ENCODE measurements at regions not wholly inside any gene's neighbourhood (a gene's known extent, or its start where the extent isn't known, plus 50 kb on each side); places are given as distances from the start of the nearest gene placed in this dataset.

DNA sequence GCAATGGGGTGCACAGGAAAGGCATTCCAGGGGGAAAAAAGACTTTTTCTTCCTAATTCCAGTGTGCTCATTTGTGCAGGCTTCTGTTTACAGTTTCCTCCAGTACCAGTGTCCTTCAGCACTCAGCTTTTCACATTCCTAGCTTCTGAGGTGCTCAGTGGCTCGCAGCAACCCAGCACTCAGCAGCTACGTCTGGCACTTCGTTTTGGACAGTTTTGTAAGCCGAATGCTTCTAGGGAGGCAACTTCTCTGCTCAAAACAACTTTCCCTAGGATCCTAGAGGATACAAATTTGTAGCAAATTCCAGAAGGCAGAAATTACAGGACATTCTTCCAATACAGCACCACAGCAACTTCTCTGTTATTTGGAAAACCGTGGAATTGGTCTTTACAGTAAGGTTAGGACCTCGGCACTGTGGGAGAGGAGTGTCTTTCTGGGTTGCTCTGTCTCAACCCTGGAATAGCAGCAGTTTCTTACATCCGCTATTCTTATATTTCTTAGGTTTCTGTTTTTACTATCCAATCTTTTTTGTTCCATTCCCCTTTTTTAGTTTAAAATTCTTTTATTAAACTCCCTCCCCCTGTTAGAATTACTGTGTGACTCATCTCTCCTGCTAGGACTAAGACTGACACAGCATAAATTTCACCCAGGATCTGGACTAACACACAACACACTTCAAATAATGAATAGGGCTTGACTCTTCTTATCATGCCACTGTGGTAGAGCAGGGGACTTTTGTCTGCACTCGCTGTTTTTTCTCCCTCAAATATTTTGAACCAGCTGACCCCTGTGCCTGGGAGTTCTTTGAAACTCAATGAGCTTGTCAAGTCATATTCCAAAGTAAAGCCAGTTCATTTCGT lies 1314.7 kb downstream of the FSTL5 start:
- Mint-ChIP-seq H3K27me3 (no peaks in the 10 kb centered on the region), H3K36me3 (no peaks in the 10 kb centered on the region), H3K4me1 (no peaks in the 10 kb centered on the region), H3K4me3 (no peak overlapping the region), H3K9me3 (peaks cover 4% of the 10 kb centered on the region), H3K27ac (no peak overlapping the region)
- no peak for ATAC-seq

DNA sequence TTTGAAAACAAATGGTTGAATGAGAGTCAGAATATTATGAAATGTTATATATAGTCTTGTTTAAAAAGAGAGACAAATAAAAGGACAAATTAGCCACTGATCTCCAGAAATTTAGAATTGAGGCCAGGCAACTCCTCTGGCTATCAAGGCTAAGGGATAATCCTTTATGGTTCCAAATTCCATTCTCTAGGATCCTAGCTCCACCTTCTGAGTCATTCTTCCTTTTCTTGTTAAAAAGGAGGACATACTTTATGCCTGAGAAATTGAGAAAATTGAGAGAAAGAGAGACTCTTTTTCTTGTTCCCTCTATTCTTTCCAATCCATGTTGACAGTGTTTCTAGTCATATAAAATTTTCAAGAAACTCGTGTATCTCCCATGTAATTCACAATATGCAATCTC lies 1299.5 kb downstream of the FSTL5 start:
- Mint-ChIP-seq H3K4me1 (no peaks in the 10 kb centered on the region), H3K9me3 (peaks cover 6% of the 10 kb centered on the region), H3K27me3 (no peaks in the 10 kb centered on the region), H3K27ac (no peak overlapping the region), H3K36me3 (no peaks in the 10 kb centered on the region), H3K4me3 (no peak overlapping the region)
- ATAC-seq: no peak

DNA sequence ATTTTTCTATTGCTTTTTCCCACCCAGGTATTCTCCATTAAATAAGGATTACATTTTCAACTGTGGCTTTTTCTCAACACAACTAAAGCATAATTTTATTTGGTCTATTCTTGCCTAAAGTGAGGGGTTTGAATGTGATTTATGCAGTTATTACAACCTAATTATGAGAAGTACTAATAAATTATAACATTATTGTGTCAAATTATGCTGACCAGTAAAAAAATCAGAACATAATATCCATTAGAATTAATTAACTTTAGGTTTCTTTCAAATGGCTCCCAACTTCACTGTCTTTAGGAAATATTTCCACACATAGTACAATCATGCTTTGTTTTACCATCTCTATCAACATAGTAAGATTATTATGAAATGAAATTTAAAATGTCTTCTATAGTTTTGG lies 1293.9 kb downstream of the FSTL5 start:
- no peak overlapping the region for H3K27ac Mint-ChIP-seq
- no peaks in the 10 kb centered on the region for H3K4me1 Mint-ChIP-seq
- no peaks in the 10 kb centered on the region for H3K36me3 Mint-ChIP-seq
- peaks cover 4% of the 10 kb centered on the region for H3K9me3 Mint-ChIP-seq
- no peaks in the 10 kb centered on the region for H3K27me3 Mint-ChIP-seq
- no peak overlapping the region for H3K4me3 Mint-ChIP-seq
- no peak for ATAC-seq

DNA sequence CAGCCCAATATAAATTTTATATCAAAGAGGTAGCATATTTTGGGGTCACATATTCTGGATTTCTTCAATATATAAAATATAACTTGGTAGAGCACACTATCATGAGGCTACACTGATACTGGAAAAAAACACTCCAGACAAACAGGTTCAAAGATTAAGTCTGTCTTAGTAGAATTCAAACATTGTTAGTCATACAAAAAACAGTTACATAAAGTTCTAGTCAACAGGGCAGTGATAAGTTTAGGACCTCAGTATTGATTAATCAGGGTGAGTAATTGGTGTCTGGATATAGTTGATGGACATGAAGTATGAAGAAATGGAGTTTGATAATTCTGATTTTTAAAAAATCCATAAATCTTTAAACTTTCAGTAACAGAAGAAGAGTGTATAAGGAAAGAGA lies 1291.3 kb downstream of the FSTL5 start:
- Mint-ChIP-seq H3K4me3 (no peak overlapping the region), H3K36me3 (no peaks in the 10 kb centered on the region), H3K27me3 (no peaks in the 10 kb centered on the region), H3K9me3 (peaks cover 6% of the 10 kb centered on the region), H3K4me1 (no peaks in the 10 kb centered on the region), H3K27ac (no peak overlapping the region)
- no peak for ATAC-seq

DNA sequence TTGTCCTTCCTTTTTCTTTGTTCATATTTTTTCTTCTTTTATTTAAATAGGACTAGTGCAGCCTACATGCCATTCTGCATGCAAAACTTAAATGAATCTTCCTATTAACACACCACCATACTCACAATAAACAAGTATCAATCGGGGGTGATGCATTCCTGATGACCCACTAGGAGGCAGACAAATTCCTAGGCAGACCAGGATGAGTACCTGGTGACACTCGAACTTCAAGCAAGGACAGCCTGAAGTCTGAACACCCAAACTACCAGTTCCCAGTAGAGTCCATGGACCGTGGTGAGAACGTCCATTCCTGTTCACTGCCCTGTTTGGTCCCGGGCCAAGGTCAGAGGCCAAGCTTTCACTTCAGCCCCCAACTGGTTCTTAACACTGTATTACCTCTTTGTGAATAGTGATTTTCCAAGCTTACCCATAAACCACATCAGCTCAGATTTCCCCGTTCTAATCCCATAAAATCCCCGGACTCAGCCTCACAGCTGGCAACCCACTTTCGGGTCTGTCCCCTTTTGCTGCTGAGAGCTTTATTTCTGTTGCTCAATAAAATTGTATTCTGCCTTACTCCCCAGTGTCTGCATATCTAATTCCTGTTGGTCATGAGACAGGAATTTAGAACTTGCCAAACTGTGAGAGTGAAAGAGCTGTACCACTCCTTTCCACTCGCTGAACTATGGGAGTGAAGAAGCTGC lies 1286.6 kb downstream of the FSTL5 start:
- H3K4me1 Mint-ChIP-seq: no peaks in the 10 kb centered on the region
- no peak overlapping the region for H3K4me3 Mint-ChIP-seq
- no peaks in the 10 kb centered on the region for H3K27me3 Mint-ChIP-seq
- H3K9me3 Mint-ChIP-seq: peaks cover 7% of the 10 kb centered on the region
- ATAC-seq: no peak
- H3K36me3 Mint-ChIP-seq: no peaks in the 10 kb centered on the region
- H3K27ac Mint-ChIP-seq: no peak overlapping the region

DNA sequence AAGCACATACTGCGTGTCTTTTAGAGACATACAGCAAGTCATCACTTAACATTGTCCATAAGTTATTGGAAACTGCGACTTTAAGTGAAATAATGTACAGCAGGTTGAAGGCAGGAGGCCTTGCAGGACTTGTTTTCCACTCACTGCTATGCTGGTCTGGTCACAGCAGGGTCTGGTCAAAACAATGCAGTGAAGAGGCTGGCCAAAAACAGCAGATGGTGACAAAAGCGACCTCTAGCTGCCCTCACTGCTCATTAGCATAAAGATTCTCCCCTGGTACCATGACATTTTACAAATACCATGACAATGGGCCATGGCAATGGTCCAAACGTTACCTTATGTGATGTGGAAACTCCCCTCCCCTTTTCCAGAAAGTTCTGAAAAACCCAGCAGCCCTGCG lies 1283.6 kb downstream of the FSTL5 start:
- H3K4me3 Mint-ChIP-seq: no peak overlapping the region
- no peaks in the 10 kb centered on the region for H3K27me3 Mint-ChIP-seq
- H3K9me3 Mint-ChIP-seq: peaks cover 3% of the 10 kb centered on the region
- H3K36me3 Mint-ChIP-seq: no peaks in the 10 kb centered on the region
- ATAC-seq: peak; percentile 12
- H3K4me1 Mint-ChIP-seq: no peaks in the 10 kb centered on the region
- no peak overlapping the region for H3K27ac Mint-ChIP-seq

DNA sequence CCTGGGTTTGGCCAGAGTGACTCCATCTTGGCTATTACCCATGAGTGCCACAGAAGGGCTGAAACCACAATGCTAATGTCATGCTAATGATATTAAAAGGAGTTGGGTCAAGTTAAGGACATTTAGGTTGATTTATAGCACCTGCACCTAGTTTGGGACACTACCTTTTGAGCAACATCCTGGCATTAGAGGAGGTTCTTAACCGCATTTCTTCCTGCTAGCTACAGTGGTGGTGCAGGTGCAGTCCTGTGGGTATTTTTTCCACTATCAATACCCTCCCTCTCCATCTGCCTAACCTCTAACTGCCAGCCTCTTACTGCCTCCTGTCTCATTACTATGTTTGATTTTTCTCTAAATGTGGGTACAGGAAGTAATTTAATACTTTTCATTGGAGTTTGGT lies 1276.1 kb downstream of the FSTL5 start:
- H3K9me3 Mint-ChIP-seq: no peaks in the 10 kb centered on the region
- H3K27me3 Mint-ChIP-seq: no peaks in the 10 kb centered on the region
- no peak overlapping the region for H3K4me3 Mint-ChIP-seq
- H3K36me3 Mint-ChIP-seq: no peaks in the 10 kb centered on the region
- H3K4me1 Mint-ChIP-seq: no peaks in the 10 kb centered on the region
- ATAC-seq: no peak
- no peak overlapping the region for H3K27ac Mint-ChIP-seq

DNA sequence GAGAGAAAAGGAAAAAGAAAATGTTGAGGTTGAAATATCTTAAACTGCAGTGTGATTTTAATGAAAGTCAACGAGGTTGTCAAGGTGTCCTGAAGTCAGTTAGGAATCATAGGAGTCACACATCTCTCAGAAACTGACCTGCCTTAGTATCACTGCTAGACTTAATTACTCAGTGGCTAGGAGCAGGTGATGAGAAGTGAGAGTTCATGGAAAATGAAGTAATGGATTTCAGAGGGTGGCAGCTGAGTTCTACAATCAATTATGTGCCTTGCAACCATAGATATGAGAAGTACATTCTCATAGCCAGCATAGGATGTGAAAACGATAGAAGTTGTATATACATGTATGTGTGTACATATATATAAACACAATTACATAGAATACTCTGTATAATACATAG lies 1269.7 kb downstream of the FSTL5 start:
- peaks cover 5% of the 10 kb centered on the region for H3K9me3 Mint-ChIP-seq
- H3K36me3 Mint-ChIP-seq: no peaks in the 10 kb centered on the region
- no peak overlapping the region for H3K4me3 Mint-ChIP-seq
- no peak overlapping the region for H3K27ac Mint-ChIP-seq
- no peak for ATAC-seq
- no peaks in the 10 kb centered on the region for H3K27me3 Mint-ChIP-seq
- no peaks in the 10 kb centered on the region for H3K4me1 Mint-ChIP-seq

DNA sequence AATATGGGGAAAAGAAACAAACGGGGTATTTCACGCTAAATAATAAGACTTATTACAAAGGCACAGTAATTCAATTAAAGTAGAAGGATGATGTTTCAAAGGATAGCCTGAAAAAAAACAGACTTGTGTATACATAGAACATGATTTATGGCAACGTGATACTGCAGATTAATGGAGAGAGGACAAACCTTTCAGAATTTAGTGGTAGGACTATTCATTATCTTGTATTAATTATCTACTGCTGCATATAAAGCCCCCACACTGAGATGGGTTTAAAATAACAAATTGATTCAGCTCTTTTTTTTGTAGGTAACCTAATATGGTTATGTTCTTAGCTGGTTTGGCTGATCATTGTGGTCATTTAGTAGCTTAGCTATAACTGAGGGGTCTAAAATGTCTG lies 1269.0 kb downstream of the FSTL5 start:
- Mint-ChIP-seq H3K36me3 (no peaks in the 10 kb centered on the region), H3K4me3 (no peak overlapping the region), H3K27ac (no peak overlapping the region), H3K4me1 (no peaks in the 10 kb centered on the region), H3K27me3 (no peaks in the 10 kb centered on the region), H3K9me3 (peaks cover 5% of the 10 kb centered on the region)
- ATAC-seq: no peak

DNA sequence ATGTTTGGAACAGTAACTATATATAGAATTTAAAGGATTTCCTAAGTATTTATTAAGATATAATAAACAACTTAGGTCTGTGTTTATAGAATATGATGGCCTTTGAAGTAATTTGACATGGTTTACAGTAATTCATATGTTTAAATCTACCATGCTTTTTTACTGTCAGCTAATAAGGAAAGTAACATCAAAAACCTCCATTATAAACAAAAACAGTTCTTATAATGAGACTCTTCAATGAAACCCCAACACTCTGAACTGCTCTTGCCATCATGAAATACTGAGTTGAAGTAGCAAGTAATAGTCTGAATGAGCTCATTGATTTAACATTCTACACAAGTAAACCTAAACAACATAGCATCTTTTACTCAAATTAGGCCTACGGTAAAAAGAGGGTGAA lies 1236.5 kb downstream of the FSTL5 start:
- Mint-ChIP-seq H3K27ac (no peak overlapping the region), H3K36me3 (no peaks in the 10 kb centered on the region), H3K4me3 (no peak overlapping the region), H3K4me1 (no peaks in the 10 kb centered on the region), H3K9me3 (peaks cover 5% of the 10 kb centered on the region), H3K27me3 (no peaks in the 10 kb centered on the region)
- no peak for ATAC-seq

DNA sequence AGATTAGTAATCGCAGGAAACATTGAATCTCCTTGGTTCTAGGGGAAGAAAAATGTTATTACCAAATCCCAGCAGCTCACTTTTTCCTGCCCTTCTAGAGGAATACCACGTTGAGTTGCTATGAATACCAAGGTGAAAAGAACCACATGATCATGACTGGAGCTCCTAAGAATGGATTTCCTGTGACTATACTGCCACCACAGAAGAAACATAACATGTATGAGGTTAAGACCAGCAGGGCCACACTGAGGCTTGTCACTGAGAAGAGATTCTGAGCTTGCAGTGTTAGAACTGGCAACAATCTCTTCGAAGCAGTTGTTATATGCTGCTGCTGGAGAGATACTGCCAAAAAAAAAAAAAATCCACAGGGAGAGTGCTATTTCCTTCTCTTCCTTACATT lies 1235.3 kb downstream of the FSTL5 start:
- no peak for ATAC-seq
- H3K4me1 Mint-ChIP-seq: no peaks in the 10 kb centered on the region
- no peak overlapping the region for H3K4me3 Mint-ChIP-seq
- no peaks in the 10 kb centered on the region for H3K27me3 Mint-ChIP-seq
- no peaks in the 10 kb centered on the region for H3K36me3 Mint-ChIP-seq
- H3K9me3 Mint-ChIP-seq: peaks cover 5% of the 10 kb centered on the region
- H3K27ac Mint-ChIP-seq: no peak overlapping the region

DNA sequence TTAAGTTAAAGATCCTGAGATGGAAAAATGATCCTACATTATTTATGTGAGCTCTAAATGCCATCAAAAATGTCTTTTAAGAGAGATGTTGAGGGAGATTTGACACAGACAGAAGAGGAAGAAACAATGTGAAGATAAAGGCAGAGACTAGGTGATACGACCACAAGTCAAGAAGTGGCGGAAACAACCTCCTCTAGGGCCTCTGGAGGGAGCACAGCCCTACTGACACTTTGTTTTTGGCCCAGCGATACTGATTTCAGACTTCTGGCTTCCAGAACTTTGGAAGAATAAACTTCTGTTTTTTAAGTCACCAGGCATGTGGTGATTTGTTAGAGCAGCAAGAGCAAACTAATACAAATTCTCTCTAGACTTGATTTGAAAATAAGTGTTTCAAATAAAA lies 1216.1 kb downstream of the FSTL5 start:
- H3K27me3 Mint-ChIP-seq: no peaks in the 10 kb centered on the region
- no peak overlapping the region for H3K4me3 Mint-ChIP-seq
- peaks cover 5% of the 10 kb centered on the region for H3K9me3 Mint-ChIP-seq
- H3K27ac Mint-ChIP-seq: no peak overlapping the region
- no peaks in the 10 kb centered on the region for H3K36me3 Mint-ChIP-seq
- no peaks in the 10 kb centered on the region for H3K4me1 Mint-ChIP-seq
- no peak for ATAC-seq

DNA sequence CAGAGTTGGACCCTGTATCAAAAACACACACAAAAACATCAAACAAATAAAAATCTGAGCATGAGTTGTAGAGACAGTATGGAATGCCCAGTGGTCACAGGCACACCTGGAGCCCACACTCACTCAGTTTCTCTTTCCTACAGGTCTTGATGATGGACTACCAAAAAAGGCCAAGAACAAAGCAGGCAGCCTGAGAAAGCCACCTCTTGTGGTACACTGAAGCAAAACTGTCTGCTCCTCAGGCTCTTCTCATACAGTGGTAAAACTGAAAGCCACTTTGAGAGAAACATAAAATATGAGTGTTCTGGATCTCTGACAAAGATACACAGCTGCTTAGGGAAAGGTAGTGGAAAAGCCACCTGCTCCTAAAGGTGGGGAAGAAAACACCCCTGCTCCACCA lies 1206.9 kb downstream of the FSTL5 start:
- peaks cover 4% of the 10 kb centered on the region for H3K9me3 Mint-ChIP-seq
- no peak overlapping the region for H3K4me3 Mint-ChIP-seq
- peak; percentile 48 for ATAC-seq
- no peaks in the 10 kb centered on the region for H3K4me1 Mint-ChIP-seq
- H3K27ac Mint-ChIP-seq: no peak overlapping the region
- H3K27me3 Mint-ChIP-seq: no peaks in the 10 kb centered on the region
- no peaks in the 10 kb centered on the region for H3K36me3 Mint-ChIP-seq

DNA sequence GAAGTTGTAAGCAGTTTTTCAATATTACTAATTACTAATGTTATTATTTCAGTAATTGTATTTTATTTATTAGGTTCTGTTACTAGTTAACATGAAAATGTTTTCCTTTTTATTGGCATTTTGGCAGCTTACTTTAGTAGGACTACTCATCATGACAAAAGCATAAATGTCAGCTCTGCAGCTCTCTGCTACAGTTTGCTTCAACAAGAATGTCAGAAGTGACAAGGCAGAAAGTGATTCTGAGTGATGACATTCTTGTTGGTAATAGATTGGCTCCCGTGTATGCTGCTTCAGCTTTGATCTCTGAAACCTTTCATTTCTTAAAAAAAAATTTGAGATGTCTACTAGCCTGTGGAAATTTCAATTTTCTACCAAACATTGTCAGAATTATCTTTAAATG lies 1193.9 kb downstream of the FSTL5 start:
- H3K9me3 Mint-ChIP-seq: no peaks in the 10 kb centered on the region
- no peak for ATAC-seq
- H3K36me3 Mint-ChIP-seq: no peaks in the 10 kb centered on the region
- H3K4me3 Mint-ChIP-seq: no peak overlapping the region
- no peaks in the 10 kb centered on the region for H3K4me1 Mint-ChIP-seq
- no peak overlapping the region for H3K27ac Mint-ChIP-seq
- no peaks in the 10 kb centered on the region for H3K27me3 Mint-ChIP-seq

DNA sequence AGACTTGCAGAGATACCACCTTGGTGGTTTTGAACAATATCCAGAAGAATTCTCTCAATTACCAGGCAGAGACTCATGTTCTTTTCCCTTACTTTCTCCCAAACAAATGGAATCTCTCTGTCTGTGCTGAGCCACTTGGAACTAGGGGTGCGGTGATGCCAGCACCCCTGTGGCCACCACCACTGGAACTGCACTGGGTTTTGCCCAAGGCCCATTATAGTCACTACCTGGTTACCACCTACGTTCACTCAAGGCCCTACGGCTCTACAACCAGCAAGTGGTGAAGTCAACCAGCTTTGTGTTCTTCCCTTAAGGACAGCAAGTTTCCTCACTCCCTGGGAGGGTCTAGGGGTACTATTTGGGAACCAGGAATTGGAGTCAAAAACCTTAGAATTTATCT lies 1183.7 kb downstream of the FSTL5 start:
- no peak overlapping the region for H3K27ac Mint-ChIP-seq
- no peaks in the 10 kb centered on the region for H3K4me1 Mint-ChIP-seq
- no peak for ATAC-seq
- H3K9me3 Mint-ChIP-seq: peaks cover 5% of the 10 kb centered on the region
- H3K4me3 Mint-ChIP-seq: no peak overlapping the region
- H3K27me3 Mint-ChIP-seq: no peaks in the 10 kb centered on the region
- H3K36me3 Mint-ChIP-seq: no peaks in the 10 kb centered on the region

DNA sequence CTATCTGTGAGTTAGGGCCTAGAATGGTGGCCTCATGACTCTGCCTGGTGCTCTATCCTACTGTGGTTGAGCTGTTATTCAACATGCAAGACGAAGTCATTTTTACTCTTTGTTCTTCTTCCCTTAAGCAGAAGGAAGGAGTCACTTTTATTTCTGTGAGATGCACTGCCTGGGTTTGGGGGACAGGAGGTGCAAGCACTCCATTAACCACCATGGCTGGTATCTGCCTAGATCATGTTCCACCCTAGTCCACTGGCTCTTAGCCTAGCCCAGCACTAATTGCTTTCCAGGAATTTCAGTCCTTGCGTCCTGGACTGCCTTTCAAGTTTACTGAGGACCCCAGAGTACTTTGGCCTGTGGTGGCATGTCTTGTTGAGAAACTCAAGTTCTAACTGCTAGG lies 1182.7 kb downstream of the FSTL5 start:
- Mint-ChIP-seq H3K27me3 (no peaks in the 10 kb centered on the region), H3K9me3 (peaks cover 5% of the 10 kb centered on the region), H3K4me1 (no peaks in the 10 kb centered on the region), H3K36me3 (no peaks in the 10 kb centered on the region), H3K4me3 (no peak overlapping the region), H3K27ac (no peak overlapping the region)
- no peak for ATAC-seq
